ENCODE measurements at regions not wholly inside any gene's neighbourhood (a gene's known extent, or its start where the extent isn't known, plus 50 kb on each side); places are given as distances from the start of the nearest gene placed in this dataset.
"Not testable (repeated sequence)": the region's sequence is repeated elsewhere in the genome, so short reads cannot be mapped to it uniquely, and the experiment has no call there.

- no peak for DNase-seq
Observed at GRCh38 chr4:175282407-175282806, 364.2 kb downstream of the ADAM29 start.

GRCh38 chr4:175290401-175290800 lies 372.2 kb downstream of the ADAM29 start:
- no peak for DNase-seq

- no peak for DNase-seq
Observed at GRCh38 chr4:175297965-175298565, 379.9 kb downstream of the ADAM29 start.

GRCh38 chr4:175306436-175306835 lies 388.3 kb downstream of the ADAM29 start:
- DNase-seq, result no peak

GRCh38 chr4:175307326-175307725 lies 389.2 kb downstream of the ADAM29 start:
- no peak for DNase-seq

GRCh38 chr4:175308236-175308635 lies 390.1 kb downstream of the ADAM29 start:
- no peak for DNase-seq

- DNase-seq, result no peak
Observed at GRCh38 chr4:175309041-175309440, 390.9 kb downstream of the ADAM29 start.

- no peak for DNase-seq
Observed at GRCh38 chr4:175325230-175325629, 407.1 kb downstream of the ADAM29 start.

- no peak for DNase-seq
Observed at GRCh38 chr4:175326796-175327195, 408.6 kb downstream of the ADAM29 start.

GRCh38 chr4:175330236-175330635 lies 412.1 kb downstream of the ADAM29 start:
- DNase-seq, result no peak

- DNase-seq, result no peak
Observed at GRCh38 chr4:175330652-175331051, 412.5 kb downstream of the ADAM29 start.

GRCh38 chr4:175335331-175335730 lies 417.2 kb downstream of the ADAM29 start:
- no peak for DNase-seq

- not testable (repeated sequence) for DNase-seq
Observed at GRCh38 chr4:175336570-175336969, 418.4 kb downstream of the ADAM29 start.

GRCh38 chr4:175339100-175339707 lies 421.0 kb downstream of the ADAM29 start:
- no peak for DNase-seq

GRCh38 chr4:175341203-175341755 lies 423.1 kb downstream of the ADAM29 start:
- DNase-seq, result no peak

GRCh38 chr4:175346376-175346775 lies 428.2 kb downstream of the ADAM29 start:
- DNase-seq, result no peak

GRCh38 chr4:175350246-175350645 lies 432.1 kb downstream of the ADAM29 start:
- DNase-seq, result no peak

- DNase-seq, result no peak
Observed at GRCh38 chr4:175351473-175351872, 433.3 kb downstream of the ADAM29 start.

GRCh38 chr4:175369087-175369486 lies 443.0 kb downstream of the GPM6A start:
- no peak for DNase-seq

- DNase-seq, result no peak
Observed at GRCh38 chr4:175371091-175371490, 441.0 kb downstream of the GPM6A start.

GRCh38 chr4:175373031-175373430 lies 439.0 kb downstream of the GPM6A start:
- no peak for DNase-seq

- no peak for DNase-seq
Observed at GRCh38 chr4:175374459-175374858, 437.6 kb downstream of the GPM6A start.

GRCh38 chr4:175376287-175376977 lies 435.6 kb downstream of the GPM6A start:
- DNase-seq, result no peak

GRCh38 chr4:175377203-175377602 lies 434.9 kb downstream of the GPM6A start:
- no peak for DNase-seq

Measured in NCI-H748 treated with DMSO at 0.1 percent for 48 hours (cell line).